ENCODE measurements at regions not wholly inside any gene's neighbourhood (a gene's known extent, or its start where the extent isn't known, plus 50 kb on each side); places are given as distances from the start of the nearest gene placed in this dataset.

- H3K9me3 Mint-ChIP-seq = no peaks in the 10 kb centered on the region
- no peak for TF ChIP-seq CTCF (conservative IDR thresholded peaks at IDR 0.05; ENCODE audit: low read depth in 2 of 2)
- no peak for TF ChIP-seq NANOG (IDR thresholded peaks at IDR 0.05; ENCODE audit: borderline replicate concordance)
- no peak for TF ChIP-seq ZNF331 (CRISPR knock-in tag; IDR thresholded peaks at IDR 0.05; ENCODE audit: low read depth)
- TF ChIP-seq ETS1 (IDR thresholded peaks at IDR 0.05) = no peak
- no peak for TF ChIP-seq JUNB (IDR thresholded peaks at IDR 0.05; ENCODE audit: unreplicated experiment)
- no peaks in the 10 kb centered on the region for H3K36me3 Mint-ChIP-seq (ENCODE audit: low read depth)
- Histone ChIP-seq H3K4me3 (no peak overlapping the region), H3F3A (replicated peaks; ENCODE audit: low read depth) (no peaks in the 10 kb centered on the region), H4K20me1 (replicated peaks; ENCODE audit: insufficient read depth) (no peaks in the 10 kb centered on the region), H3K79me2 (replicated peaks; ENCODE audit: insufficient read depth) (no peaks in the 10 kb centered on the region), H3K4me1 (ENCODE audit: insufficient read depth) (no peaks in the 10 kb centered on the region), H3K27ac (ENCODE audit: low read depth) (no peak overlapping the region), H3K27me3 (ENCODE audit: insufficient read depth) (no peaks in the 10 kb centered on the region), H2AFZ (no peak overlapping the region), H3K36me3 (ENCODE audit: insufficient read depth) (no peaks in the 10 kb centered on the region), H3K4me2 (no peak overlapping the region), H3K9me2 (ENCODE audit: insufficient read depth) (no peaks in the 10 kb centered on the region)
- H3K4me3 Mint-ChIP-seq = no peak overlapping the region
- no peak for ATAC-seq
- H3K4me1 Mint-ChIP-seq = no peaks in the 10 kb centered on the region
- H3K27ac Mint-ChIP-seq = no peak overlapping the region
- DNase-seq (ENCODE audit: low spot score) = no peak
- no peaks in the 10 kb centered on the region for H3K27me3 Mint-ChIP-seq (ENCODE audit: insufficient read depth, low read depth, poor library complexity)
Observed at GRCh38 chr10:121179006-121179405, 327.8 kb downstream of the WDR11 start.

- Histone ChIP-seq H4K20me1 (replicated peaks; ENCODE audit: insufficient read depth) (no peaks in the 10 kb centered on the region), H3K4me3 (no peak overlapping the region), H3K27ac (ENCODE audit: low read depth) (no peak overlapping the region), H2AFZ (no peak overlapping the region), H3K79me2 (replicated peaks; ENCODE audit: insufficient read depth) (no peaks in the 10 kb centered on the region), H3K27me3 (ENCODE audit: insufficient read depth) (no peaks in the 10 kb centered on the region), H3K4me1 (ENCODE audit: insufficient read depth) (no peaks in the 10 kb centered on the region), H3K9me2 (ENCODE audit: insufficient read depth) (no peaks in the 10 kb centered on the region), H3K4me2 (no peak overlapping the region), H3F3A (replicated peaks; ENCODE audit: low read depth) (no peaks in the 10 kb centered on the region), H3K36me3 (ENCODE audit: insufficient read depth) (no peaks in the 10 kb centered on the region)
- no peak overlapping the region for H3K4me3 Mint-ChIP-seq
- no peaks in the 10 kb centered on the region for H3K36me3 Mint-ChIP-seq (ENCODE audit: low read depth)
- no peak for DNase-seq (ENCODE audit: low spot score)
- H3K27ac Mint-ChIP-seq = no peak overlapping the region
- ATAC-seq = no peak
- no peaks in the 10 kb centered on the region for H3K9me3 Mint-ChIP-seq
- H3K4me1 Mint-ChIP-seq = no peaks in the 10 kb centered on the region
- H3K27me3 Mint-ChIP-seq (ENCODE audit: insufficient read depth, low read depth, poor library complexity) = no peaks in the 10 kb centered on the region
- TF ChIP-seq JUNB (IDR thresholded peaks at IDR 0.05; ENCODE audit: unreplicated experiment) = no peak
- no peak for TF ChIP-seq ZNF462 (CRISPR knock-in tag; IDR thresholded peaks at IDR 0.05)
- TF ChIP-seq ZNF114 (CRISPR knock-in tag; IDR thresholded peaks at IDR 0.05) = no peak
- TF ChIP-seq ZNF331 (CRISPR knock-in tag; IDR thresholded peaks at IDR 0.05; ENCODE audit: low read depth) = no peak
- no peak for TF ChIP-seq STAT1 (IDR thresholded peaks at IDR 0.05; ENCODE audit: unreplicated experiment)
- no peak for TF ChIP-seq CREB1 (CRISPR knock-in tag; IDR thresholded peaks at IDR 0.05; ENCODE audit: low read depth)
- TF ChIP-seq ETS1 (IDR thresholded peaks at IDR 0.05) = no peak
Observed at GRCh38 chr10:121182219-121182618, 331.1 kb downstream of the WDR11 start.

All from GM23338 (cell line).